Activated T-cell treated with anti-CD3 and anti-CD28 coated beads, Interleukin-2, amount 50 U/mL, for 4 hours (primary cell): ENCODE measurements at regions not wholly inside any gene's neighbourhood (a gene's known extent, or its start where the extent isn't known, plus 50 kb on each side); places are given as distances from the start of the nearest gene placed in this dataset.

ENCODE experiments used
- ATAC-seq, 2 donors: fragments of 200-7000 bp; cut with Tn5 transposase; one replicate each; pipeline ENCODE4 v1.10.0; 2021
- DNase-seq: peaks from one replicate; pipeline ENCODE4 v3.0.0-alpha.2; 2020
- H3K27me3 Mint-ChIP-seq: one replicate; pipeline ENCODE4 v1.8.0; 2021; ENCODE audit warnings: low read depth, mixed read lengths
- H3K36me3 Mint-ChIP-seq: one replicate; pipeline ENCODE4 v1.8.0; 2022; ENCODE audit warnings: mixed read lengths; ENCODE audit not compliant: insufficient read depth
- H3K4me1 Mint-ChIP-seq: one replicate; pipeline ENCODE4 v1.8.0; 2021; ENCODE audit warnings: low read depth, mixed read lengths
- H3K4me3 Mint-ChIP-seq: one replicate; pipeline ENCODE4 v1.8.0; 2021; ENCODE audit warnings: mild to moderate bottlenecking, moderate library complexity, mixed read lengths
- H3K9me3 Mint-ChIP-seq: one replicate; pipeline ENCODE4 v1.8.0; 2021; ENCODE audit warnings: mixed read lengths

- no peaks in the 10 kb centered on the region for H3K9me3 Mint-ChIP-seq
- DNase-seq = no peak
- ATAC-seq = no peak
- no peaks in the 10 kb centered on the region for H3K36me3 Mint-ChIP-seq
- H3K27me3 Mint-ChIP-seq = no peaks in the 10 kb centered on the region
- H3K4me3 Mint-ChIP-seq = no peak overlapping the region
- no peaks in the 10 kb centered on the region for H3K4me1 Mint-ChIP-seq
Observed at GRCh38 chr1:73771396-73771795, 426.6 kb downstream of the LRRIQ3 start.

DNA sequence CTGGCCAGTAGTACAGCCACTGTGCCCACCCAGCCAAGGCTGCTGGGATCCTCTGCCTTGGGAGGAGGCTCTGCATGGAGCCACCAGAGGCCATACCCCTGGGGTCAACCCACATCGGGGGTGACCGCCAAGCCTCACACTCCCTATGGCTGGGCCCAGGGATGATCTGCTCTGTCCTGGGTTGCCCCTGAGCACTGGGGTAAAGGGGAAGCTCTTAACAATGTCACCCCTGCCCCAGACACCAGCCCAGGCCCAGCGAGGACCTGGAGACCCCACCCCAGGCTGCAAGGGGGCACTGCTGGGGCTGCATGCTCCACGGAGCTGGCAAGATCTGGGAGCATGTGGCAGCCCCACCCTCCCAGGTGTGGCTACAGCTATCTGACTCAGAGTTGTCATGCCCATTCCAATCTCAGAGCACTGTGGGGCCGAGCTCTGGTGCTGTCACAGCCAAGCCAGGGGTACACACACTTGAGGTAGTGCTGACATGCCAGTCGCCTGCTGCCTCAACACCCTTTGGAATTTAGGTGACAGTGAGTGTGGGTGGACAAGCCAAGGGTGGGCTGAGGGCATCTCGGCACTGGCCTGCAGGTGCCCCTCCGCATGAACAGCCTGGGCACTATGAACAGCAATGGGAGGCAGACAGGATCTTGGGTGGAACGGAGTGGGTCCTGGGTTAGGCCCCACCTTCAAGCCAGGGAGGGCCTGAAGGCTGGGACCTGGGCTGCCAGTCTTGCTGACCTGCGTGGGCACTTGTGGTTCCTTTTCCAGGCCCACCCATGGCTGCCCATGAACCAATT, 427.7 kb downstream of the LRRIQ3 start:
- no peak overlapping the region for H3K4me3 Mint-ChIP-seq
- H3K9me3 Mint-ChIP-seq = no peaks in the 10 kb centered on the region
- DNase-seq = no peak
- no peaks in the 10 kb centered on the region for H3K4me1 Mint-ChIP-seq
- H3K36me3 Mint-ChIP-seq = no peaks in the 10 kb centered on the region
- no peaks in the 10 kb centered on the region for H3K27me3 Mint-ChIP-seq
- no peak for ATAC-seq

GRCh38 chr1:73766786-73767348, 431.1 kb downstream of the LRRIQ3 start:
- ATAC-seq = no peak
- no peak for DNase-seq
- Mint-ChIP-seq H3K27me3 (no peaks in the 10 kb centered on the region), H3K4me3 (no peak overlapping the region), H3K4me1 (no peaks in the 10 kb centered on the region), H3K36me3 (no peaks in the 10 kb centered on the region), H3K9me3 (no peaks in the 10 kb centered on the region)

DNA sequence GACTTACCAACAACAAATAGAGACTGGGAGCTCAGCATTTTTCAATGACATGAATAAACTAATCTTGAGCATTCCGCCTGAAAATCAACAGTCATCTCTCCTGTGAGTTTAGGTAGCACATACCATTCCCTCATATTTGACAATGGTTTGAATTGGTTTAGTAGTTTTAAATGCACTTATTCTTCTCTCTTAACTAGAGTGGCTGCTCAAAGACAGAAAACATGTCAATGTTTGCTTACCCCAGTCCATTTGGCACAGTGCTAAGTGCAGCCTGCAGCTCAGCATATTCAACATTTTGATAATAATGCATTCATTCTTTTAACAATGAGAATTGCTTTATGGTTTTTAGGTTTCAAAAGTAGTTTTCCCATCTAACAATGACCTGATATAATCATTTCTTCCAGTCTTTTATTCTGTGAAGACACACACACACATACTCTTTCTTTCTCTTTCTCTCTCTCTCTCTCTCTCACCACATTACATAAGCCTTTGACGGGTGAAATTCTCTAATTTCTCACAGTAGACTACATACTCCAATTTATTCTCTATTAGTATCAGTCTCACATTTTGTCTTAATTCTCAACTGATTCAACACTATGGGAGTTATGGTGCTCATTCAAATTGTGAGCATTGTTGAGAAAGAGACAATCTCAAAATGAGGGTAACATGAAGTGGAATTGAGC, 432.3 kb downstream of the LRRIQ3 start:
- no peak for ATAC-seq
- no peak for DNase-seq
- H3K27me3 Mint-ChIP-seq = no peaks in the 10 kb centered on the region
- H3K4me3 Mint-ChIP-seq = no peak overlapping the region
- H3K4me1 Mint-ChIP-seq = no peaks in the 10 kb centered on the region
- H3K9me3 Mint-ChIP-seq = no peaks in the 10 kb centered on the region
- H3K36me3 Mint-ChIP-seq = no peaks in the 10 kb centered on the region

GRCh38 chr1:73761559-73761958, 436.4 kb downstream of the LRRIQ3 start:
- Mint-ChIP-seq H3K27me3 (no peaks in the 10 kb centered on the region), H3K36me3 (no peaks in the 10 kb centered on the region), H3K4me1 (no peaks in the 10 kb centered on the region), H3K9me3 (no peaks in the 10 kb centered on the region), H3K4me3 (no peak overlapping the region)
- ATAC-seq (no peak), DNase-seq (no peak)

DNA sequence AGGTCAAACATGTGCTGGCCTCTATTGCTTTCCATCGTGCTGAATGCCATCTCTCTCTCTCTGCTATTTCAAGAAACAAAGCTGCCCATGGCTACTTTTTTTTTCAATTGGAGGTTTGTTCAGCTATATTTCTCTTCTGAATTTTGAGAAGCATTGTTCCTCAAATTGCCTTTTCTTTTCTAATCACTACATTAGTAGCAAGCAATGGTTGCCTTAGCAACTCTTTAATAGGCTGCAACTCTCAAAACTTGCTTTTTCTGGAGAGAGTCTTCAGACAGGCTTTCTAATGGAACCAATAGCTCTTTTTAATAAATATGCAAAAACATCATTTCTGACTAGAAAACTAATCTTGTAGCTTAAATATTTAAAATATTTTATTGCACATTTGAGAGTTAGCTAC, 439.0 kb downstream of the LRRIQ3 start:
- Mint-ChIP-seq H3K27me3 (no peaks in the 10 kb centered on the region), H3K4me3 (no peak overlapping the region), H3K4me1 (no peaks in the 10 kb centered on the region), H3K9me3 (peaks cover 2% of the 10 kb centered on the region), H3K36me3 (no peaks in the 10 kb centered on the region)
- no peak for ATAC-seq
- DNase-seq = no peak

GRCh38 chr1:73756817-73757216, 441.2 kb downstream of the LRRIQ3 start:
- peaks cover 8% of the 10 kb centered on the region for H3K9me3 Mint-ChIP-seq
- H3K4me1 Mint-ChIP-seq = no peaks in the 10 kb centered on the region
- DNase-seq (no peak), ATAC-seq (no peak)
- no peak overlapping the region for H3K4me3 Mint-ChIP-seq
- H3K27me3 Mint-ChIP-seq = no peaks in the 10 kb centered on the region
- no peaks in the 10 kb centered on the region for H3K36me3 Mint-ChIP-seq

DNA sequence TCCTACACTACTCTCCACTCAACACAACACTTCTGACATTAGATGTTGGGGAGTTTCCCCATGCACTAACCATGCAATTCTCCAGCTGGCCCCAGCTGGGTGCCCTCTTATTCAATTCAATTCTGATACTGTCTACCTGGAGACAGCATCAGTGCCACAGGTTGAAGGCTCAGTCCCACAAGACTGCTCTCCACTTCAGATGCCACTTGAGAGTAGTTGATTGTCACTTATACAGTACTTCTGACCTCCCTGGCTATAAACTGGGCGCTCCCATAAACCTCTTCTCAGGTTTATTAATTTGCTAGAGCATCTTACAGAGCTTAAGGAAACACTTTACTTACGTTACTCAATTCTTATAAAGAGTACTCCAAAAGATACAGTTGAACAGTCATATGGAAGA, 442.3 kb downstream of the LRRIQ3 start:
- ATAC-seq (no peak), DNase-seq (no peak)
- no peaks in the 10 kb centered on the region for H3K27me3 Mint-ChIP-seq
- H3K36me3 Mint-ChIP-seq = no peaks in the 10 kb centered on the region
- H3K4me3 Mint-ChIP-seq = no peak overlapping the region
- peaks cover 12% of the 10 kb centered on the region for H3K9me3 Mint-ChIP-seq
- no peaks in the 10 kb centered on the region for H3K4me1 Mint-ChIP-seq

GRCh38 chr1:73749996-73750395, 448.0 kb downstream of the LRRIQ3 start:
- no peak for DNase-seq
- H3K4me3 Mint-ChIP-seq = no peak overlapping the region
- peaks cover 13% of the 10 kb centered on the region for H3K9me3 Mint-ChIP-seq
- H3K27me3 Mint-ChIP-seq = no peaks in the 10 kb centered on the region
- H3K4me1 Mint-ChIP-seq = no peaks in the 10 kb centered on the region
- no peaks in the 10 kb centered on the region for H3K36me3 Mint-ChIP-seq
- ATAC-seq = no peak

- Mint-ChIP-seq H3K4me3 (no peak overlapping the region), H3K27me3 (no peaks in the 10 kb centered on the region), H3K4me1 (no peaks in the 10 kb centered on the region), H3K9me3 (peaks cover 22% of the 10 kb centered on the region), H3K36me3 (no peaks in the 10 kb centered on the region)
- no peak for ATAC-seq
- no peak for DNase-seq
Observed at GRCh38 chr1:73744985-73745384, 453.0 kb downstream of the LRRIQ3 start.

DNA sequence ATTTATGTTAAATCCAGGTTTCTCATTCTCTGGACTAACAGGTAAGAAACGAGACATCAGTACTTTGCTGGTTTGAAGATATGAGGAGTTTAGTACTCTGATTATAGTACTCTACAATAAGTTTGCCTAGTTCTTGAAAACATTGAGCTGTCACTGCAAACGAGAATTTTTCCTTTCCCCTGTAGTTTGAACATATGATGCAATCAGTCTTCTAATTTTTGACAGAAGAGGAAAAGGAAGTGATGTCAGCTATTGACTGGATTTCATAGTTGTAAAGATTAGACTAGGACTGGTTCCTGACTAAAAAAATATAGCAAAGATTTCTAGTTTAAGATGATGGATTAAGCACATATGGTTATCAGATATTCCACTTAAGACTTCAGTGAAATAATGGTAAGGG, 461.9 kb downstream of the LRRIQ3 start:
- DNase-seq (no peak), ATAC-seq (no peak)
- Mint-ChIP-seq H3K27me3 (no peaks in the 10 kb centered on the region), H3K9me3 (no peaks in the 10 kb centered on the region), H3K36me3 (no peaks in the 10 kb centered on the region), H3K4me1 (no peaks in the 10 kb centered on the region), H3K4me3 (no peak overlapping the region)

DNA sequence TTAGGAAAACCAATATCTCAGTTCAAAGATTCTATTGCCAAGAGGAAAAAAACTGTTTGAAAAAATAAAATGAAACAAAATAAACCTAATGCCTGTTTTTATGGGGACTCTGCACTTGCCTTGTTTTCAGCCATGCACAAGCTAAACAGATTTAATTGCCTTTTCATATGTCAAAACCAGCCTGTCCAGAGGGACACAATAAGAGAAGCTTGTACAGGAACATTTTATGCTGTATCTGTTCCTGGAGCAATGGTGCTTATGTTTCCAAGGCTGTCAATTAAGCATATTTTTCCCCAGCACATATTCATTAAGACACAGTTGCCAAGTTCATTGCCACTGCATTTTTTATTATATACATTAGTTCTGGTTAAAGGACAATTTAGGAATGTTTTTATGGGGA, 470.9 kb downstream of the LRRIQ3 start:
- ATAC-seq (no peak), DNase-seq (no peak)
- Mint-ChIP-seq H3K36me3 (no peaks in the 10 kb centered on the region), H3K4me3 (no peak overlapping the region), H3K9me3 (peaks cover 4% of the 10 kb centered on the region), H3K27me3 (no peaks in the 10 kb centered on the region), H3K4me1 (no peaks in the 10 kb centered on the region)

GRCh38 chr1:73722055-73722454, 475.9 kb downstream of the LRRIQ3 start:
- Mint-ChIP-seq H3K4me3 (no peak overlapping the region), H3K27me3 (no peaks in the 10 kb centered on the region), H3K36me3 (no peaks in the 10 kb centered on the region), H3K4me1 (no peaks in the 10 kb centered on the region), H3K9me3 (peaks cover 6% of the 10 kb centered on the region)
- no peak for DNase-seq
- ATAC-seq = no peak

GRCh38 chr1:73717976-73718375, 480.0 kb downstream of the LRRIQ3 start:
- DNase-seq = no peak
- no peaks in the 10 kb centered on the region for H3K4me1 Mint-ChIP-seq
- ATAC-seq = no peak
- no peaks in the 10 kb centered on the region for H3K36me3 Mint-ChIP-seq
- no peak overlapping the region for H3K4me3 Mint-ChIP-seq
- no peaks in the 10 kb centered on the region for H3K27me3 Mint-ChIP-seq
- peaks cover 12% of the 10 kb centered on the region for H3K9me3 Mint-ChIP-seq

DNA sequence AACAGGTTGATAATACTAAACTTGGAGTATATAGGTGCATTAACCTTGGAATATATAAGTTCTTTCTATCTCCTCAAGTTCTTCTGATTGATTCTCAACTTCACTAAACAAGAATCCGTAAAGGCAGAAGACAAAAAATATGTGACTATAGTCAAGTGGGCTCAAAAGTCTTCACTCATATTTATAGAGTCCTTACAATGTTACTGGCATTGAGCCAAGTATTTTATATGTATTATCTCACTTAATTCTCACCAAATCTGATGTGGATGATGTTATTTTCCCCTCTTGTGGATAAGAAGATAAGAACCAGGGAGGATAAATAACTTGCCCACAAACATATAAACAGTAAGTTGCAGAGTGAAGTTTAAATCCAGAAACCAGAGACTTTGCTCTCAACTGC, 486.9 kb downstream of the LRRIQ3 start:
- H3K4me1 Mint-ChIP-seq = no peaks in the 10 kb centered on the region
- H3K27me3 Mint-ChIP-seq = no peaks in the 10 kb centered on the region
- no peak for ATAC-seq

More for the DNA sequence above, 486.9 kb downstream of the LRRIQ3 start:
- H3K36me3 Mint-ChIP-seq = no peaks in the 10 kb centered on the region
- H3K9me3 Mint-ChIP-seq = peaks cover 10% of the 10 kb centered on the region
- DNase-seq = no peak
- no peak overlapping the region for H3K4me3 Mint-ChIP-seq
